ENCODE measurements at regions not wholly inside any gene's neighbourhood (a gene's known extent, or its start where the extent isn't known, plus 50 kb on each side); places are given as distances from the start of the nearest gene placed in this dataset.

DNA sequence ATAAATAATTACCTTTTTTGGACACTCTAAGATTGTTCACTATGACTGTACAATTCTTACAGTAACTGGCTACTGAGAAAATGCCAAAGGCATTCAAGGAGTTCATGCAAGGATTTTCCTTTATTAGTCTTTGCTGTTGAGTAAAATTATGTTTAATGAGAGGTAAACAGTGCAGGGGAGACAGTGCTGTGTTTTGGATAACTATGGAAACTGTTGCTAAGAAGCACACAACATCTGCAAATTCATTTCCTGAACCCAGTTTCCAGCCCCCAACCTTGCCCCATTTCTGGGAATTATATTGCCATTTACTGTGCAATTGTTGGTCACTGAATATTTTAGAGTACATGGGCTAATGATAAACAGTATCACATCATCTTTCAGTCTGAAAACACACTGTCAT is 1005.8 kb downstream of the TRHDE start:
- Histone ChIP-seq H3K36me3 (ENCODE audit: low read depth) (no peaks in the 10 kb centered on the region), H3K9me3 (ENCODE audit: severe bottlenecking) (no peaks in the 10 kb centered on the region), H3K27ac (ENCODE audit: poor library complexity, severe bottlenecking) (no peak overlapping the region), H3K27me3 (ENCODE audit: insufficient read depth, poor library complexity, severe bottlenecking) (no peaks in the 10 kb centered on the region), H3K4me1 (ENCODE audit: insufficient read depth, poor library complexity, severe bottlenecking) (no peaks in the 10 kb centered on the region), H3K4me3 (ENCODE audit: severe bottlenecking) (no peak overlapping the region)
- DNase-seq (ENCODE audit: low spot score), result no peak
- TF ChIP-seq, protein P1, sequence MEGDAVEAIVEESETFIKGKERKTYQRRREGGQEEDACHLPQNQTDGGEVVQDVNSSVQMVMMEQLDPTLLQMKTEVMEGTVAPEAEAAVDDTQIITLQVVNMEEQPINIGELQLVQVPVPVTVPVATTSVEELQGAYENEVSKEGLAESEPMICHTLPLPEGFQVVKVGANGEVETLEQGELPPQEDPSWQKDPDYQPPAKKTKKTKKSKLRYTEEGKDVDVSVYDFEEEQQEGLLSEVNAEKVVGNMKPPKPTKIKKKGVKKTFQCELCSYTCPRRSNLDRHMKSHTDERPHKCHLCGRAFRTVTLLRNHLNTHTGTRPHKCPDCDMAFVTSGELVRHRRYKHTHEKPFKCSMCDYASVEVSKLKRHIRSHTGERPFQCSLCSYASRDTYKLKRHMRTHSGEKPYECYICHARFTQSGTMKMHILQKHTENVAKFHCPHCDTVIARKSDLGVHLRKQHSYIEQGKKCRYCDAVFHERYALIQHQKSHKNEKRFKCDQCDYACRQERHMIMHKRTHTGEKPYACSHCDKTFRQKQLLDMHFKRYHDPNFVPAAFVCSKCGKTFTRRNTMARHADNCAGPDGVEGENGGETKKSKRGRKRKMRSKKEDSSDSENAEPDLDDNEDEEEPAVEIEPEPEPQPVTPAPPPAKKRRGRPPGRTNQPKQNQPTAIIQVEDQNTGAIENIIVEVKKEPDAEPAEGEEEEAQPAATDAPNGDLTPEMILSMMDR (IDR thresholded peaks at IDR 0.05; ENCODE audit: poor library complexity, severe bottlenecking), result no peak
- no peak for ATAC-seq (ENCODE audit: low read depth)

DNA sequence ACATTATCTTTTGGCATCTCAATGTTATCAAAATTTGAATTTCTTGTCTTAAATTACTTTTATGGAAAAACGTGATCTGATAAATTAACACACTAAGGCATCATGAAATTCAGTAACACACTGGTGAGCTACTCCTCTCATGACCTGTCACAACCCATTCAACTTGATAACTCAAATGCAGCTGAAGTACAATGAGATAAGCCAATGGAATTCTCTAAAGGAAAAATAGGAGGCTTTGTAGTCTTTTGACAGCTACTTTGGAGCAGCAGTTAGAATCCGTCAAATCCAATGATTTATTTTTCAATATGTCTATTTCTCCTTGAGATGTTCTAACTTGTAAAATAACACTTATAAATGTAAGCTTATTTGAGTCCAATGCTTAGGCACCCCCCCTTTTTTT is 1029.4 kb downstream of the TRHDE start:
- Histone ChIP-seq H3K4me1 (ENCODE audit: insufficient read depth, poor library complexity, severe bottlenecking) (no peaks in the 10 kb centered on the region), H3K4me3 (ENCODE audit: severe bottlenecking) (no peak overlapping the region), H3K27ac (ENCODE audit: poor library complexity, severe bottlenecking) (no peak overlapping the region), H3K9me3 (ENCODE audit: severe bottlenecking) (no peaks in the 10 kb centered on the region), H3K27me3 (ENCODE audit: insufficient read depth, poor library complexity, severe bottlenecking) (no peaks in the 10 kb centered on the region), H3K36me3 (ENCODE audit: low read depth) (no peaks in the 10 kb centered on the region)
- TF ChIP-seq, protein P1 (IDR thresholded peaks at IDR 0.05; ENCODE audit: poor library complexity, severe bottlenecking), result no peak
- DNase-seq (ENCODE audit: low spot score), result no peak
- no peak for ATAC-seq (ENCODE audit: low read depth)

DNA sequence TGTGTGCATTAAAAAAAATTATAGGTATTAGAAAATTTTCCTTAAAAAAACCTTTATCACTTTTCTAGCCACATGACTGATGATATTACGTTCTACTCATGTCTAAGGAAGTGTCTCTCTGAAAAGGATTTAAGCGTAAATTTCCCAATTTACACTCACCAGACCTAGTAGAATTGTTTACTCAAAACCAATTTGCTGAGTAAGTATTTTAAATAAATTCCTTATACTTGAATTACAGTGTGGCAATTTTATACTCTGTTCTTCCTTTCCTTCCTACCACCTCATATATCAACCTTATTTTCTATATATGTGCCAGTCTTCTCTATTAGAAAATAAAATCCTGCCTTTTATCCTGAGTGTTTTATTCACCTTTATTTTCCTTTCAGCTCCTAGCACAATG is 1035.1 kb downstream of the TRHDE start:
- Histone ChIP-seq H3K4me1 (ENCODE audit: insufficient read depth, poor library complexity, severe bottlenecking) (no peaks in the 10 kb centered on the region), H3K36me3 (ENCODE audit: low read depth) (no peaks in the 10 kb centered on the region), H3K4me3 (ENCODE audit: severe bottlenecking) (no peak overlapping the region), H3K9me3 (ENCODE audit: severe bottlenecking) (no peaks in the 10 kb centered on the region), H3K27me3 (ENCODE audit: insufficient read depth, poor library complexity, severe bottlenecking) (no peaks in the 10 kb centered on the region), H3K27ac (ENCODE audit: poor library complexity, severe bottlenecking) (no peak overlapping the region)
- ATAC-seq (ENCODE audit: low read depth) (no peak), DNase-seq (ENCODE audit: low spot score) (no peak)
- TF ChIP-seq, protein P1 (IDR thresholded peaks at IDR 0.05; ENCODE audit: poor library complexity, severe bottlenecking), result no peak

DNA sequence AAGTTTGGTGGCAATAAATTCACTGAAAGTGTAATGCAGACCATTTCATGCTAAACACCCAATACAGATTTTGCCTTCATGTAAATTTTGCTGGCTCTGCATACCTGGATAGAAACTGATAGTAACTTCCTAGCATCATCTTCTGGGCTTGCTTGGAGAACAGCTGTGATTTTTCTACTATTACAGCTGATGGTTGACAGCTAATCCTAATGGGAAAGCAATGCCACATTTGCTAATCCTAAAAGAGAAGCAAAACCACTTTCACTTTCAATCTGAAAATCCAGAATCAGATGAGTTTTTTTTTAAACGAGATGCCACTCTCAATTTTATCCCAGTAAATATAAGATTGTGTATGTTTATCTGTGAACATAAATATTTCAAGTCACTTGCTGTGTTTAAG is 1035.9 kb downstream of the TRHDE start:
- Histone ChIP-seq H3K27me3 (ENCODE audit: insufficient read depth, poor library complexity, severe bottlenecking) (no peaks in the 10 kb centered on the region), H3K27ac (ENCODE audit: poor library complexity, severe bottlenecking) (no peak overlapping the region), H3K36me3 (ENCODE audit: low read depth) (no peaks in the 10 kb centered on the region), H3K4me3 (ENCODE audit: severe bottlenecking) (no peak overlapping the region), H3K4me1 (ENCODE audit: insufficient read depth, poor library complexity, severe bottlenecking) (no peaks in the 10 kb centered on the region), H3K9me3 (ENCODE audit: severe bottlenecking) (no peaks in the 10 kb centered on the region)
- TF ChIP-seq, protein P1 (IDR thresholded peaks at IDR 0.05; ENCODE audit: poor library complexity, severe bottlenecking), result no peak
- DNase-seq (ENCODE audit: low spot score), result no peak
- no peak for ATAC-seq (ENCODE audit: low read depth)

DNA sequence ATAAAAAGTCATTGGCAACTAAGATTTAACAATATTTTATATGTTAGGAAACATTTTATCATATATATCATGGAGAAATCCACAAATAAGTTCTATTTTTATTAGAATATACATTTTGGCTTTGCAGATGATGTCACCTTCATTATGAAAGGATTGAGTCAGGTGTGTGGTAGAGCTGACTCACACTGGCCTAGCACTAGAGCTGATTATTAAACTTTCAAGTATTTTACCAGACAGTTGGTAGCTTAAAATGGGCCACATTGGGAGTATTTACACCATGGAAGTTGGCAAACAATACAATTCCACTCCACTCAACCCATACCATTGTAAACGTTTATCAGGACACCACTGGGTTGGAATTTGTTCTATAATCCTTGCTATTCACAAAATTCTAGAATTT is 1036.6 kb downstream of the TRHDE start:
- no peaks in the 10 kb centered on the region for H3K36me3 ChIP-seq (ENCODE audit: low read depth)
- no peaks in the 10 kb centered on the region for H3K4me1 ChIP-seq (ENCODE audit: insufficient read depth, poor library complexity, severe bottlenecking)
- H3K4me3 ChIP-seq (ENCODE audit: severe bottlenecking), result no peak overlapping the region
- H3K9me3 ChIP-seq (ENCODE audit: severe bottlenecking), result no peaks in the 10 kb centered on the region
- TF ChIP-seq, protein P1 (IDR thresholded peaks at IDR 0.05; ENCODE audit: poor library complexity, severe bottlenecking), result no peak
- ATAC-seq (ENCODE audit: low read depth), result peak; percentile 72
- no peak overlapping the region for H3K27ac ChIP-seq (ENCODE audit: poor library complexity, severe bottlenecking)
- DNase-seq (ENCODE audit: low spot score), result no peak
- H3K27me3 ChIP-seq (ENCODE audit: insufficient read depth, poor library complexity, severe bottlenecking), result no peaks in the 10 kb centered on the region

Measured in RWPE2 (cell line).